ENCODE measurements at regions not wholly inside any gene's neighbourhood (a gene's known extent, or its start where the extent isn't known, plus 50 kb on each side); places are given as distances from the start of the nearest gene placed in this dataset.

DNA sequence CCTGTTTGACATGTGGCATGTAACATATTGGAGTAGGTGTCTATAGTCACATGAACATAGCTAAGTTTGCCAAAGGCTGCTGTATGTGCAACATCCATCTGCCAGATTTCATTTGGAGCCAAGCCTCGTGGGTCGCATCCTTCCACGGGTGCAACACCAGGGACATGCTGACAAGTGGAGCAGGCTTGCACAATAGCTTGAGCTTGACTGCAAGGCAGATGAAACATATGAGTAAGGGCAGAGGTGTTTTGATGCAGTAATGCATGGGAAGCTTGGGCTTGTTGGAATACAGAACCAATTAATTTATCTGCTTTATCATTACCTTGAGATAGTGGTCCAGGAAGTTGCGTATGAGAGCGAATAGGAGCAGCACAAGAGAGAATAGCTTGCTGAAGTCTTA, 74.1 kb upstream of the BTN3A2 start:
- TF ChIP-seq CTCF (IDR thresholded peaks at IDR 0.05; ENCODE audit: low read depth, low read length) (no peak), EZH2phosphoT487 (IDR thresholded peaks at IDR 0.05; ENCODE audit: low read depth) (no peak)
